GM18951 (cell line): ENCODE measurements at regions not wholly inside any gene's neighbourhood (a gene's known extent, or its start where the extent isn't known, plus 50 kb on each side); places are given as distances from the start of the nearest gene placed in this dataset.

Source experiments
- POLR2A ChIP-seq: IDR thresholded peaks from 4 replicates; pipeline ENCODE4 v1.6.1; 2011; ENCODE audit warnings: mild to moderate bottlenecking; ENCODE audit not compliant: insufficient read length, insufficient read depth; ENCODE audit errors: extremely low read depth
- in situ Hi-C: fragments of 300-500 bp; cut with MboI; formaldehyde crosslinking; loops from one replicate; pipeline ENCODE4 v1.12.0; 2022; ENCODE audit warnings: low sequenced_read_pairs, mixed read lengths, inconsistent platforms; ENCODE audit not compliant: unreplicated experiment

DNA sequence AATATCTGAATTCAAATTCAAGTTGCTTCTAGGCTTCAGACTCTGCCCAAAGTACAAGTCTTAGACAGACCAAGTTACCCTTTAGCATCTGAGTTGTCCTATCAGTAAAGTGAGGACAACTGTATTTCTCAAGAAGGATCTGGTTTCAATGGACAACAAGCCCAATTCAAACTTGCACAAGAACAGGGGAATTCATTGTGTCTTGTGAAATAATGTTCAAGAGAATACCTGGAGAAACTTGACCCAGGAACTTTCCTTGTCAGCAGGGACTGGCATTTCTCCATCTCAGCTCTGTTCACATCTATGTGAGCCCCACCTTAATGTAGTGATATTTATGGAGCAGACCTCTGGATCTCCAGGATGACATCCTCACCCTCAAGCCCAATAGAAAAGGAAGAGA lies 894.9 kb upstream of the SLC10A2 start:
- in situ Hi-C loops = no loop called here
- no peak for TF ChIP-seq POLR2A

- in situ Hi-C loops = no loop called here
- TF ChIP-seq POLR2A = no peak
Observed at GRCh38 chr13:103960001-103960400, 893.8 kb upstream of the SLC10A2 start.

DNA sequence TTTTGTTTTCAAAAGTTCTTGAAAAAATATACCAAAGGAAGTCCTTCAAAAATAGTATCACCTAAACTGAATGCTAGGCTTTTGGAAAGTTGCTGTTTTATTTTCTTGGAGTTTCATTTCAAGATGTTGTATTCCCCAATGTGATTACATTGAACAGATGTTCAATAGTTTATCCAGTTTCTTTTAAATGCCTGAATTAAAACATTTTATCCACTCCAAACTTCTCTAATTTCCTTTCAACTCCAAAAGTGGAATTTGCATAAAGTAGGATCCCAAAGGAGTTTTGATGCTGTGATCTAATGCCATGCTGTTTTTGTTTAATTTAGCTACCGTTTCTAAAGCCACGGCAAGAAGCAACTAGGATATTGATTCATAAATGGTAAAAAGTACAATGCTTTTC lies 892.5 kb upstream of the SLC10A2 start:
- no peak for TF ChIP-seq POLR2A
- in situ Hi-C loops = no loop called here

- TF ChIP-seq POLR2A = no peak
- in situ Hi-C loops = no loop called here
Observed at GRCh38 chr13:103957939-103958338, 891.7 kb upstream of the SLC10A2 start.

GRCh38 chr13:103953859-103954258 lies 887.6 kb upstream of the SLC10A2 start:
- in situ Hi-C loops = no loop called here
- TF ChIP-seq POLR2A = no peak

DNA sequence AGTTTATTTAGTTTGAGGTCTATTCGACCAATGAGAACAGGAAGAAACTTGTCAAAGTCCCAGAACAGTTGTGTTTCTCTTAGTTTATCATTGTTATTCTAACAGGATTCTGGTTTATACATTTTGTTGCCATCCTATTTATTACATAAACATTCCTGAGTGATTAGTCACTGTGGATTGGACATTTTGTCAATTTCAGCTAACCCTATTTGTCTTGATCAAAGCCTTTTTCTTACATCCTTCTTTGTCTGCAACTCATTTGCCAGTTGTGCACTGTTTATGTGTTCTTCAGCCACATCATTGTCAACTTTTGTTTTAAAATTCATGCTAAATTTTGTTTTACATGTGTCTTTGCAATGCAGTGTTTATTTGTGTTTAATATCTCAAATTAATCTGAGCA lies 886.0 kb upstream of the SLC10A2 start:
- in situ Hi-C loops = no loop called here
- no peak for TF ChIP-seq POLR2A

DNA sequence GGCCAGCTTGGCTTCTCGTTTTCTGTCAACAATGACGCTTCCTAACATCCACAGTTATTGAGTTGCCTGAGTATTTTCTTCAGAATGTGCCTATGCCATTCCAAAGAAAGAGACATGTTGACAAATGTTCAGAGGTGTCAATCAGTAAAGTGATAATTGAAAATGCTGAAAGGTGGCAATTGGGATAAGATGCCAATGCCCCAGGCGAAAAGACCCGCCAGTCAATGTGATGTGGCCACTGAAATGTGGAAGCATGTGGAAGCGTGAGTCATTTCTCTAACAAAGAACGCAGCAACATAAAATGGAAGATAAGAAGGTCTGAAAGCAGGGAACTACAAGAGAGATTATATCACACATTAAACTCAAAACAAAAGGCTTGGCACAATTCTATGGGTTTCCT lies 882.2 kb upstream of the SLC10A2 start:
- in situ Hi-C loops = no loop called here
- no peak for TF ChIP-seq POLR2A

DNA sequence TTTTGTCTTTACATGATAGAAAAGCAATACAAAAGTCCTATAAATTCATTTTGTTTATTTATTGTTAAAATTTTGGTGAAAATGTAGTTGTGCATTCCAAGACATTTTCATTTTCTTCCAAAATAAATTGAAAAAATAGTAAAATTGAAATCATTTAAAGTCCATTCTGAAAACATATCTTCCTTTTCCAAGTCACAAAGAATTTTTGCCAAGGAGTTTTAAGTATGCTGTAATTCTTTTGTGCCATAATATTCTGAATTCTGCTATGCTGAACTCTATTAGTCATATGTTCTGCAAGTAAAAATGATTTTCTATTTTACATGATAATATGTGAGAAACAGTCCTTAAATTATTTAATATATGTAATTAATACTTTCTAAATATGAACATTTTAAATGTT lies 879.6 kb upstream of the SLC10A2 start:
- in situ Hi-C loops = no loop called here
- TF ChIP-seq POLR2A = no peak

DNA sequence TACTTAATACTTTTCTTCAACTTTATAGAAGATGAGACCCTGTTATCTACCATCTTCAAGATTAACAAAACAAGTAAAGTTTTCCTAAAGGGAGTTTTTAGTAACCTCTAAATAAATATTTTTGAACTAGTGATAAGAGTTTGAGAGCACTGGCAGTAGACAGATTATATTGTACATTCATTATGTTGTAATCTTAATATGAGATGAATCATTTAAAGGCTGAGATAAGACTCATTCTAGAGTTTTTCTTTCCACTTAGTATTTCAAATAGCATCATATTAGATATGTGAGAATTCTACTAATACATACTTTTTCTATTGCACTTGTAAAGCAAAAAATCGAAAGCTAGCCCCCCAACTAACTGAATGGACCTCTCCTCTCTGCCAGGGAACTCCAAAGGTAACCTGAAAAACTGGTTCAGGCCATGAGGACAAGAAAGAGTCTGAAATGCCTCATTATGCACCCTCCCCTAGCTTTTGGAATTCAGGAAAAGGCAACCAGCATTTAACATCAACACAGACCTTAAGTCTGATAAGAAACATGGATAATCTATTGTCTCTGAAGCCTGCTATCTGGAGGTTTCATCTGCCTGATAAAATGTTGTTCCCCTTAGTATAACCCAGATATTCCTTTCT lies 875.4 kb upstream of the SLC10A2 start:
- in situ Hi-C loops = no loop called here
- TF ChIP-seq POLR2A = no peak

GRCh38 chr13:103935117-103935516 lies 868.9 kb upstream of the SLC10A2 start:
- TF ChIP-seq POLR2A = no peak
- in situ Hi-C loops = no loop called here

- no peak for TF ChIP-seq POLR2A
- in situ Hi-C loops = no loop called here
Observed at GRCh38 chr13:103931885-103932284, 865.7 kb upstream of the SLC10A2 start.

GRCh38 chr13:103931331-103931845 lies 865.2 kb upstream of the SLC10A2 start:
- in situ Hi-C loops = no loop called here
- TF ChIP-seq POLR2A = no peak

- no peak for TF ChIP-seq POLR2A
Observed at GRCh38 chr13:103926118-103926517, 859.9 kb upstream of the SLC10A2 start.

GRCh38 chr13:103908911-103909310 lies 842.7 kb upstream of the SLC10A2 start:
- in situ Hi-C loops = no loop called here
- TF ChIP-seq POLR2A = no peak

More at GRCh38 chr13:103926118-103926517, 859.9 kb upstream of the SLC10A2 start:
- in situ Hi-C loops = no loop called here
